HG03045 (cell line): ENCODE measurements at regions not wholly inside any gene's neighbourhood (a gene's known extent, or its start where the extent isn't known, plus 50 kb on each side); places are given as distances from the start of the nearest gene placed in this dataset.
"Not testable (repeated sequence)": the region's sequence is repeated elsewhere in the genome, so short reads cannot be mapped to it uniquely, and the experiment has no call there.

Source experiments
- ATAC-seq: cut with Tn5 transposase; IDR thresholded peaks from one replicate; pipeline ENCODE4 v1.9.1; 2021; ENCODE audit warnings: mild to moderate bottlenecking, moderate library complexity; ENCODE audit not compliant: unreplicated experiment

DNA sequence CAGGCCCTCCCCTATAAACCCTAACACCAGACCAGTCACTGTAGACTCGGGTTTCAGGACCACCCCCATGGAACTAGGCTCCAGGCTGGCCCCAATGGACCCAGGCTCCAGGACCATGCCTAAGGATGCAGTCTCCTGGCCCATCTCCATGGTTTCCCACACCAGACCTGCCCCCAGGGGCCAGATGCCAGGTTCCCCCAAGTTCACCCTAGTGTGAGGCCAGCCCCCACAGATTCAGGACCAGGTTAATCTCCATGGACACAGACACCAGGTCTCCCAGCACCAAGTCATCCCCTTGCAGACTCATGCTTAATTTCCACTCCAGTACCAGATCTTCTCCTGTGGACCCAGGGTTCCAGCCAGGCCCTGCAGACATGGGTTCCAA, 103.8 kb upstream of the LANCL2 start:
- no peak for ATAC-seq

DNA sequence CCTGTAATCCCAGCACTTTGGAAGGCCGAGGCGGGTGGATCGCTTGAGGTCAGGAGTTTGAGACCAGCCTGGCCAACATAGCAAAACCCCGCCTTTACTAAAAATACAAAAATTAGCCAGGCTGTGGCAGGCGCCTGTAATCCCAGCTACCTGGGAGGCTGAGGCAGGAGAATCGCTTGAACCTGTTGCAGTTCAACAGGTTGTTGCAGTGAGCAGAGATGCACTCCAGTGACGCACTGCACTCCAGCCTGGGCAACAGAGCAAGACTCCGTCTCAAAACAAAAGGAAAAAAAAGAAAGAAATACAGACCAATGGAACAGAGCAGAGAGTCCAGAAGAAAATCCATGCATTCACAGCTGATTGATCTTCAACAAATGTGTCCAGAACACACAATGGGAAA, 99.8 kb upstream of the LANCL2 start:
- not testable (repeated sequence) for ATAC-seq

DNA sequence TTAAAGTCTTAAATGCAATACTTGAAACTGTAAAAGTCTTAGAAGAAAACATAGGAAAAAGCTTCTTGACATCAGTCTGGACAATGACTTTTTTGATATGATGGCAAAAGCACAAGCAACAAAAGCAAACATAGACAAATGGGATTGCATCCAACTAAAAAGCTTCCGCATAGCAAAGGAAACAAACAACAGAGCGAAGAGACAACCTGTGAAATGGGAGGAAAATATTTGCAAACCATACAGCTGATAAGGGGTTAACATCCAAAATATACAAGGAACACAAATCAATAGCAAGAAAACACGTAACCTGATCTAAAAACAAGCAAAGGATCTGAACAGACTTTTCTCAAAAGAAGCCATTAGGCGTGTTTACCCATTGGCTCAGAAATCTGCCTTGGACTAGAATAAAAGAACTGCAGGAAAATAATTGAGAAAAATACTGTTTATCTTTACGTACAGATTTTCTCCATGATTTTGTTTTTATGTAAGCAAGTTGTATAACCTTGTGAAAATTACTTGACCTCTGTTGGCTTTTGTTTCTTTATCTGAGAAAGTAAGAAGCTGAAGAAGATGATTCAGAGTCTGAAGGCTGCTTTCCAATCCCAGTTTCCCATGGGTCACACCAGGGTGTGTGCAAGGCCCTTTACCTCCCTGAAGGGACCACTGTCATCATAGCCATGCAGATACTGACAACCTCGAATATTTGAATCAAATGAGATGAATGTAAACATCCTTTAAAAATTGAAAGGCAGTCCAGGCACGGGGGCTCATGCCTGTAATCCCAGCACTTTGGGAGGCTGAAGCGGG, 99.1 kb upstream of the LANCL2 start:
- no peak for ATAC-seq

- no peak for ATAC-seq
These were observed 94.0 kb upstream of the LANCL2 start for GRCh38 chr7:55271069-55271626.

- no peak for ATAC-seq
These were observed 93.5 kb upstream of the LANCL2 start for GRCh38 chr7:55271661-55272060.

DNA sequence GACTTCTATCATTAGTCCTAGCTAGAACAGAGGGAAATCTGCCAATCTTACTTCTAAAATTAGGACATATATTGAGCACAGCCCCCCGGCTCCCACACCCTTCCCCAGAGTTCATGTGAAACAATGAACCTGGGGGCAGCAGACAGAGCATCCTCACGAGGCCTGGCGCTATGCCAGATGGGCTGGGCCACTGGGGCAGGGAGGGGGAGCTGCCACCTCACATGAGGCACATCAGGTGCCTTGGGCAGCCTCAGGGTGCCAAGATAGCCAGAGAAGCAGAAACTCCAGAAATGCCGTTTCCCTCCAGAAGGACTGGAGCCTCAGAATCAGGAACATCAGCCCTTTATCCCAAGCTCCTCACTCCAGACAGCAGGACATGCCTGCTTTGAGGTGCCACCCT, 92.8 kb upstream of the LANCL2 start:
- no peak for ATAC-seq

DNA sequence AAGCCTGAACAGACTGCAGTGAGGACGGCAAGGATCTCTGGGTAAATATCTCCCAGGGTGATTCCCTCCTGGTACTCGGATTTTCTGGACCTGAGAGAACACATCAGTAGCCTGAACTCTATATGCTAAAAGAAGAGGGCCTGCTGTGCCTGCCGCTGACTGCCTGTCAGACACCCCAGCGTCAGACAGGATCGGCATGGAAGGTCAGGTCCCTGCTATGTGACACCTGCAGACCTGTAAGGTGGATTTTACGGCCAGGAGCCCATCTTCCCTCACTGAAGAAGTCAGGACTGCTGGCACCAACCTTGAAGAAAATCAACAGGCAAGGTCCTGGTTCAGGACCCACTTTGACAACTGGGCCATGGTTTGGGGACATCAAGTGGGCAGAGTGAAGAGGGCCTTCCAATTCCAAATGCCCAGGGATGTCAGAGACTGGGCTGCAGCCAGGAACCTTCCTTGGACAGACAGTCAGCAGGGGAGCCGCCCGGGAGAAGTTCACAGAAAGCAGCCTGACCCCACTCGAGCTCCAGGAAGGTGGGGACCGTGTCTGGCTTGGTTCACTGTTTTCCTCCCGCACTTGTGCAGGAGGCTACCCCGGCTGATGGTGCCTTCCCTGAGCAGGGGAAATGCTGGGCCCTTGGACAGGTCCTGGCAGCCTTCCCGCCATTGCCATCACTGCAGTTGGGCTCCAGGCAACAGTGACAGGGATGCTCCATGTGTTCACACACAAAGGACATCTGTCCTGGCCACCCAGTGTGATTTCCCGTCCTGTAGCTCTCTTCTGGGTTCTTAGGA, 91.8 kb upstream of the LANCL2 start:
- no peak for ATAC-seq

GRCh38 chr7:55274156-55274555, 91.0 kb upstream of the LANCL2 start:
- ATAC-seq = no peak

DNA sequence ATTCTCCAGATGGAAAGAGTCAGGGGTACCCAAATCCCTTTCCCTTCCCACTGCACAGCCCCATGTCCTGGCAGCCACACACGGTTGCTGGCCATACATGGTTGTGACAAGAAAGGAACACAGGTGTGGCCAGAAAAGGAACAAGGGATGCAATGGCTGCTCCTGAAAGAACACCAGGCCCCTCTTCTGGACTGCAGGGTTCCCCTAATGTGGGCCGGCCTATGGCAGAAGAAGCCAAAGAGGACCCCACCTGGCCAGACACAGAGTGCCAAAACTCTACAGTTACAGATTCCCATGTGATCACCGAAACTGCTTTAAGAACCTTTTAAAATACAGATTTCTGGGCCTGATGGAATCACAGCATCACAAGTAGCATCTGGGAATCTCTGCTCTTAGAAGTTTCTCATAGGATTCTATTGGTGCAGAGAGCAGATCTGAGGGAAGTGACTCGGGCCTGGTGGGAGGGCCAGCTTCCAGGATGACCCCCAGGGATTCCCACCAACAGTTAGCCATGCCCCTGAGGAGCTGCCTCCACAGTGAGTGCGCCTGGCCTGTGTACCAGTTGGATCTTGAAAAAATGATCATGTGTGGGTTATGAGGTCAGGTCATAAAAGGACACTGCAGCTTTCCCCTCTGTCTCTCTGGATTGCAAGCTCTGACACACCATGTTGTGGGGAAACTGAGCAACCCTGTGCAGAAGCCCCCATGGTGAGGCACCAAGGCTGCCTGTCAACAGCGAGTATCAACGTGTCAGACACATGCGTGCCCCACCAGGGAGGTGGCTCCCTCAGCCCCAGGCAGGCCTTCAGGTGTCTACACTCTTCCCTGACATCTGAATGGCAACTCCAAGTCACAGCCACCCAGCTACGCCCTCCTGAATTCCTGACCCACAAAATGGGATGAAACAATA, 89.6 kb upstream of the LANCL2 start:
- ATAC-seq = no peak

DNA sequence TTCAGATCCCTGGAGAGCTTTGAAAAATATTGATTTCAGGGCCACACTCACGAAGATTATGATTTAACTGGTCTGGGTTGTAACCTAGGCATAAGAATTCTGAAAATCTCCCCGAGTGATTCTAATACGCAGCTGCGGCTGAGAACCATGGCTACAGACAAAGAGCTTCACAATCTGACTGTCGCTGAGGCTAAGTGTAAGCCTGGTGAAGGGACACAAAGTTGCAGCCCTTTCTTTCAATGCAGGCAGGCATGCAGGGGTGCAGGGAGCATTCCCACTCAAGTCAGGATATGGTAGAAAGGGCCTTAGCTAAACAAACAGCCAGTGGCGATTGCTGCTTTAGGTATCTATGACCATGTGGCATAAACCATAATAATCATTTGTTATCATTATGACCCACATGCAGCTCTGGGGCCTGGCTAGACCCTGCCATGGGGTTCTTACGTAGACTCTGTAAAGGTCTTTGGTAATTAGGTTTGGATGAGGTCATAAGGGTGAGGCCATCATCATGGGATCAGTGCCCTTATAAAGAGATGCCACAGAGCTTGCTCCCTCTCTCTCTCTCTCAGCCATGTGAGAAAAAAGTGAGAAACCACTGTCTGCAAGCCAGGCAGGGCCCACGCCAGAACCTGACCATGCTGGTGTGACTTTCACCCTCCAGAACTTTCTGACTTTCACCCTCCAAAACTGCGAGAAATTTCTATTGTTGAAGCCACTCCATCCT, 88.4 kb upstream of the LANCL2 start:
- no peak for ATAC-seq

DNA sequence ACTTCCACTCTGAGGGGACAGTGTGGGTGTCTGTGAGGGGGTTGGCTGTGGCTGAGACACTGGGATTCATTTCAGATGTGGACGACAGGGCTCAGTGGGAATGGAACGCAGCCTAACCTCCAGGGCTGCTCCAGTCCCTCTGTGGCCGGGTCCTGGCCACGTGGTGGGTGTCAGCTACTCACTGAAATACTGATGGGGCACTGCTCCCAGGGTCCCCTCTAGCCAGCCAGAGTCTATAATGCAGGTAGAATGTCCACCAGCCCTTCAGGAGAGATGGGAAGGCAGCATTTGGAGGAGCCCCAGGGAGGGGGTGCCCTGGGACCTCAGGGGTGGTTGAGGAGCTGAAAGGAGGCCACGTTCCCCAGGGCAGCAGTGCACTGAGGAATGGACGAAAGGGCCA, 87.2 kb upstream of the LANCL2 start:
- no peak for ATAC-seq

GRCh38 chr7:55278321-55278720, 86.8 kb upstream of the LANCL2 start:
- ATAC-seq = no peak

- no peak for ATAC-seq
These were observed 85.9 kb upstream of the LANCL2 start for GRCh38 chr7:55279080-55279845.

GRCh38 chr7:55280031-55280454, 85.1 kb upstream of the LANCL2 start:
- peak; percentile 85 for ATAC-seq

DNA sequence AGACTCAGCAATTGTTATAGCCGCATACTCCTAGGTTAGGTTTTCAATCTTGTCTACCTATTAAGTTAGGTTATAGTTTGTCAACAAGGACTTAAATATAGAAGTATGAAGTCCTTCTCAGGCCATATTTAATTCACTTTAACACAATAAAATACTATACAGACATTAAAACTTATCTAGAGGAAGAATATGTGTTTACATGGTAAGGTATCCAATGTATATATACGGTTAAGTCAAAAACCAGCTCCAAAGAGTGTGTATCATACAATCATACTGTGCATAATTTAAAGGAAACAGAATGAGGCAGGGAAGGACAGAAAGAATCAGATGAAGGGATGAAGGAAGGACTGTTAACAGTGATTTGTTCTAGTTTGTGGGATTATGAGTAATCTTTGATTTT, 79.5 kb upstream of the LANCL2 start:
- ATAC-seq = no peak

GRCh38 chr7:55286666-55287065, 78.5 kb upstream of the LANCL2 start:
- no peak for ATAC-seq

- ATAC-seq = no peak
These were observed 76.9 kb upstream of the LANCL2 start for GRCh38 chr7:55288070-55288824.

GRCh38 chr7:55296070-55296469, 69.1 kb upstream of the LANCL2 start:
- no peak for ATAC-seq
